BJ (cell line): ENCODE measurements at regions not wholly inside any gene's neighbourhood (a gene's known extent, or its start where the extent isn't known, plus 50 kb on each side); places are given as distances from the start of the nearest gene placed in this dataset.

Experiments used
- CTCF ChIA-PET: fragments of 350-600 bp; formaldehyde crosslinking; extraction: SDS; loops from one replicate; lab custom pipeline; 2021; ENCODE audit warnings: antibody characterized with exemption, inconsistent platforms; lab: Yijun Ruan, JAX
- POLR2A ChIA-PET: fragments of 300-600 bp; sonication (Branson Sonifier 250); formaldehyde crosslinking; extraction: SDS; loops from one replicate; lab custom pipeline; 2021; ENCODE audit warnings: antibody characterized with exemption; lab: Charles Lee
- DNase-seq: peaks from one replicate; pipeline ENCODE4 v3.0.0-alpha.2; 2011; ENCODE audit warnings: low read depth
- H3K27me3 ChIP-seq: 2 replicates; pipeline ENCODE4 v1.6.0; 2011; ENCODE audit warnings: low read length; ENCODE audit not compliant: control insufficient read depth, insufficient read depth
- H3K36me3 ChIP-seq: 2 replicates; pipeline ENCODE4 v1.5.1; 2011; ENCODE audit warnings: low read length; ENCODE audit not compliant: control insufficient read depth, insufficient read depth
- H3K4me3 ChIP-seq: 2 replicates; pipeline ENCODE4 v1.5.1; 2011; ENCODE audit warnings: low read depth, mild to moderate bottlenecking, control low read depth, low read length
- TF ChIP-seq, protein P1 (sequence below): IDR thresholded peaks from 2 replicates; pipeline ENCODE4 v1.5.1; 2011; ENCODE audit warnings: low read depth, mild to moderate bottlenecking, control low read depth, inconsistent platforms, low read length, moderate library complexity; ENCODE audit not compliant: insufficient read depth

DNA sequence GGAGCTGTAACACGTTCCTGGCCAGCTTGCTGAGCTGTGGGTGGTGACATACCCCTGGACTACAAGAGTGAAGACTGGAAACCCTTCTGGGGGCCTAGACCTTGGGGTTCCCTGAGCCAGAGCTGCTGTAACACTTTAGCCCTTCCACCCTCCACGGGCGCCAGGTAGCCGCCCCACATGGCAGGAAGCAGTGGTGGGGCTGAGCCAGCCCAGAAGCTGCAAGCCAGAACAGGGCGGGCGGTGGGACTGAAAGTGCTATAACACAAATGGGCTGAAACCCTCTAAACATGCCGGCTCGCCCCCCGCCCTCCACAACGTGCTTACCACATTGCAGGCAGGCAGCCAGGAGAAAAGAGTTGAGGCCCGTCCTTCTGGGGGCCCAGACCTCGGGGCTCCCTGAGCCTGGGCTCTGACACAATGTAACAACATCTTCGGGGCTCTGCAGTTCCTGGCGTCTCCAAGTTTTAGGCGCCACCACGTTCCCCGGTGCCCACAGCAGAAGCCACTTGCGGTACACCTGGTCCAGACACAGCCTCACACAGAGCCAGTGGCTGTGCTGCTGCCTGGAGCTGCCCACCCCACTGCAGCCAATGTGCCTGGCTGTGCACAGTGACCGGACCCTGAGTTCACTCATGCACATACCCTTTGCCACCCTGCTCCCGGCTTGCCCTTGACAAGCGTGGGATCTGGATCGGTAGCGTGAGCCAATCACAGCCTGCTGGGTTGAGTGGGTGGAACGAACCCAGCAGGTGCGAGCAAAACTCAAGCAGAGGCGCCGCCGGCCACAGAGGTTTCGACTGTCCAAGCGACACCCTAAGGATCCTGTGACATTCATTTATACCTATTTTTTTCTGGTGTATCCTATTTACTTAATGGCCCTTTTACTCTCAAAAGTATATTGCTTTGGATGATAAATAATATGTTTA lies 127.4 kb upstream of the FHL2 start:
- no peak for DNase-seq
- Histone ChIP-seq H3K36me3 (no peaks in the 10 kb centered on the region), H3K27me3 (peaks cover 3% of the 10 kb centered on the region; the same call in 1 of the 2 replicates), H3K4me3 (no peak overlapping the region)
- TF ChIP-seq, protein P1, sequence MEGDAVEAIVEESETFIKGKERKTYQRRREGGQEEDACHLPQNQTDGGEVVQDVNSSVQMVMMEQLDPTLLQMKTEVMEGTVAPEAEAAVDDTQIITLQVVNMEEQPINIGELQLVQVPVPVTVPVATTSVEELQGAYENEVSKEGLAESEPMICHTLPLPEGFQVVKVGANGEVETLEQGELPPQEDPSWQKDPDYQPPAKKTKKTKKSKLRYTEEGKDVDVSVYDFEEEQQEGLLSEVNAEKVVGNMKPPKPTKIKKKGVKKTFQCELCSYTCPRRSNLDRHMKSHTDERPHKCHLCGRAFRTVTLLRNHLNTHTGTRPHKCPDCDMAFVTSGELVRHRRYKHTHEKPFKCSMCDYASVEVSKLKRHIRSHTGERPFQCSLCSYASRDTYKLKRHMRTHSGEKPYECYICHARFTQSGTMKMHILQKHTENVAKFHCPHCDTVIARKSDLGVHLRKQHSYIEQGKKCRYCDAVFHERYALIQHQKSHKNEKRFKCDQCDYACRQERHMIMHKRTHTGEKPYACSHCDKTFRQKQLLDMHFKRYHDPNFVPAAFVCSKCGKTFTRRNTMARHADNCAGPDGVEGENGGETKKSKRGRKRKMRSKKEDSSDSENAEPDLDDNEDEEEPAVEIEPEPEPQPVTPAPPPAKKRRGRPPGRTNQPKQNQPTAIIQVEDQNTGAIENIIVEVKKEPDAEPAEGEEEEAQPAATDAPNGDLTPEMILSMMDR: no peak
- ChIA-PET POLR2A (no interaction called here), CTCF (interaction anchor here (1.7 kb wide), 1 partner anchor 181 kb away, joined by 4 read pairs; no protein-coding TSS in a partner anchor)

DNA sequence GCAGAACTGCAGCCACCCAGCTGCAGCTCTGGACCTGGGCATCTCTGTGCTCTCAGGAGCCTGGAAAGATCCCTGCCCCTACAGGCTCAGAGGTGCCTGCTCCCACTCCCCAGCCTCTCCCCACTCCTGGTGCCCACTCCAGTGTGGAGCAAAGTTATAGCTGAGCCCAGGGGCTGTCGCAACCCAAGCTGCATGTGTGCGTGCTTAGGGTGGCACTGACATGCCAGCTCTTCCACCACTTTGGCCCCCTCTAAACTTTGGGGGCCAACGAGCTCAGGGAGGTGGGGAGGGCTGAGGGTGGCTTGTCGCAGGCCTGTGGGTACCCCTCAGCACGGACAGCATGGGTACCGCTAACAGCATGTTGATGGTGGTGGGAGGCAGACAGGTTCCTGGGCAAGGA lies 126.3 kb upstream of the FHL2 start:
- TF ChIP-seq, protein P1: no peak
- peaks cover 3% of the 10 kb centered on the region; the same call in 1 of the 2 replicates for H3K27me3 ChIP-seq
- H3K36me3 ChIP-seq: no peaks in the 10 kb centered on the region
- H3K4me3 ChIP-seq: no peak overlapping the region
- DNase-seq: no peak
- POLR2A ChIA-PET: no interaction called here
- CTCF ChIA-PET: no interaction called here

DNA sequence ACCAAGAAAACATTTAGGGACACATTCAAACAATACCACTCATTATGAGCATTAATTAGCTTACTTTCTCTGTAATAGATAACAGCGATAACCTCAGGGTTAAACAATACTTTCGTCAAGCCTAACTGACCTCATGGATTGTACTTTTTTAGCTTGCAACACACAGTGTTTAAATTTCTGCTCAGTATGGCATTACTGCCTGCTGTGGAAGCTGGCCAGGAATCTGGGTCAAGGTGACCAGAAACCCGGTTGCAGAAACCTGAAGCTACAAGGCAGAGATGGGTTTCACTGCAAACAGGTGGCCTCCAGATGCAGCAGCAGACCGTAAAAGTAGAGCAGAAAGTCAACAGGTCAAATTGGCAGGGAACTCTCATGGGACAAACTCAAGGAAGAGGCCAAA lies 123.8 kb upstream of the FHL2 start:
- Histone ChIP-seq H3K27me3 (peaks cover 3% of the 10 kb centered on the region; the same call in 1 of the 2 replicates), H3K4me3 (no peak overlapping the region), H3K36me3 (no peaks in the 10 kb centered on the region)
- no peak for DNase-seq
- CTCF ChIA-PET: interaction anchor here (0.8 to 3.8 kb wide), 9 partner anchors 12 to 184 kb away, joined by 3 to 33 read pairs (median 5); no protein-coding TSS in a partner anchor
- TF ChIP-seq, protein P1: no peak
- POLR2A ChIA-PET: no interaction called here

DNA sequence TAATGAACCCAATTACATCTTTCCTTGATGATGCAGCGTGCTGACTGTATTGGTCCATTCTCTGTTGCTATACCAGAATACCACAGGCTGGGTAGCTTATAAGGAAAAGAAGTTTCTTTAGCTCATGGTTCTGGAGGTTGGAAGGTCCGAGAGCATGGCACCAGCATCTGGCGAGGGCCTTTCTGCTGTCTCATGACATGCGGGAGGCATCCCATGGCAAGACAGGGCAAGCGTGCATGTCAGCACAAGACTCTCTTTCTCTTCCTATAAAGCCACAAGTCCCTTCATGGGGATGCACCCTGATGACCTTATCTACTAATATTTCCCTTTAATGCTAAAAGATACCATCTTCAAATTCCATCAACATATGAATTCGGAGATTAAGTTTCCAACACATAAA lies 122.8 kb upstream of the FHL2 start:
- POLR2A ChIA-PET: no interaction called here
- H3K36me3 ChIP-seq: no peaks in the 10 kb centered on the region
- peaks cover 3% of the 10 kb centered on the region; the same call in 1 of the 2 replicates for H3K27me3 ChIP-seq
- DNase-seq: no peak
- CTCF ChIA-PET: interaction anchor here (0.6 to 3.8 kb wide), 29 partner anchors 9 to 191 kb away, joined by 3 to 33 read pairs (median 4); partner anchors contain the start of gene FHL2
- TF ChIP-seq, protein P1: no peak
- no peak overlapping the region for H3K4me3 ChIP-seq

DNA sequence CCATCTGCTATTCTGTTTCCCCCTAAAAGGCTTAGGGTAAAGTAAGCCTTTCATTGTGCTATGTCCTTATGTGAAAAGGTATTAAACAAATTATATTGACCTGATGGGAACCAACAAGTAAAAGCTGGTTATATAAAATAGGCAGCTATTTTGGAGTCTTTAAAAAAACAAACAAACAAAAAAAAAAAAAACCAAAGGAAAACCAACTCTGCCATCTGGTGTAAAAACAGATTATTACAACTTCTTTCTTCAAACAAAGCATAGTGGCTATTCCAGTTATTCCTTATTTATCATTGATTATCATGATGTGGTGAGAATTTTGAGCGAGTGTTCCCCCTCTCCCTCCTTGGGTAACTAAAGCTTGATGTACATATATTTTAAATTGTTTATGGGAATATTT lies 122.3 kb upstream of the FHL2 start:
- H3K4me3 ChIP-seq: no peak overlapping the region
- TF ChIP-seq, protein P1: peak; percentile 32
- ChIA-PET POLR2A (interaction anchor here (0.6 kb wide), 1 partner anchor 140 kb away, joined by 3 read pairs; no protein-coding TSS in a partner anchor), CTCF (interaction anchor here (0.6 to 3.8 kb wide), 28 partner anchors 9 to 191 kb away, joined by 3 to 33 read pairs (median 4); partner anchors contain the start of gene FHL2)
- no peak for DNase-seq
- H3K36me3 ChIP-seq: no peaks in the 10 kb centered on the region
- H3K27me3 ChIP-seq: no peaks in the 10 kb centered on the region; the same call in 1 of the 2 replicates
